IPS-15b (cell line): ENCODE measurements at regions not wholly inside any gene's neighbourhood (a gene's known extent, or its start where the extent isn't known, plus 50 kb on each side); places are given as distances from the start of the nearest gene placed in this dataset.

Source experiments
- H3K27me3 ChIP-seq: one replicate; pipeline ENCODE4 v1.6.1; 2013; ENCODE audit warnings: low read length; ENCODE audit not compliant: control insufficient read depth, insufficient read depth
- H3K36me3 ChIP-seq: one replicate; pipeline ENCODE4 v1.6.1; 2013; ENCODE audit warnings: low read length; ENCODE audit not compliant: control insufficient read depth, insufficient read depth
- H3K4me1 ChIP-seq: one replicate; pipeline ENCODE4 v1.6.1; 2013; ENCODE audit warnings: mild to moderate bottlenecking, low read length; ENCODE audit not compliant: control insufficient read depth, insufficient read depth
- H3K4me3 ChIP-seq: one replicate; pipeline ENCODE4 v1.5.1; 2013; ENCODE audit warnings: low read depth, low read length
- H3K9ac ChIP-seq: one replicate; pipeline ENCODE4 v1.6.1; 2013; ENCODE audit warnings: low read depth, mild to moderate bottlenecking, low read length
- H3K9me3 ChIP-seq: one replicate; pipeline ENCODE4 v1.6.1; 2013; ENCODE audit warnings: mild to moderate bottlenecking, low read length; ENCODE audit not compliant: control insufficient read depth, insufficient read depth

- Histone ChIP-seq H3K27me3 (no peaks in the 10 kb centered on the region), H3K4me1 (no peaks in the 10 kb centered on the region), H3K4me3 (no peak overlapping the region), H3K9me3 (no peaks in the 10 kb centered on the region), H3K36me3 (no peaks in the 10 kb centered on the region), H3K9ac (no peak overlapping the region)
These were observed 500.0 kb downstream of the PLPP3 start for GRCh38 chr1:56079391-56079790.

GRCh38 chr1:56077206-56077605 is 502.2 kb downstream of the PLPP3 start:
- Histone ChIP-seq H3K4me3 (no peak overlapping the region), H3K9me3 (no peaks in the 10 kb centered on the region), H3K9ac (no peak overlapping the region), H3K4me1 (no peaks in the 10 kb centered on the region), H3K36me3 (no peaks in the 10 kb centered on the region), H3K27me3 (no peaks in the 10 kb centered on the region)

GRCh38 chr1:56074007-56074651 is 505.2 kb downstream of the PLPP3 start:
- no peak overlapping the region for H3K9ac ChIP-seq
- no peaks in the 10 kb centered on the region for H3K4me1 ChIP-seq
- H3K4me3 ChIP-seq, result no peak overlapping the region
- H3K27me3 ChIP-seq, result no peaks in the 10 kb centered on the region
- H3K9me3 ChIP-seq, result no peaks in the 10 kb centered on the region
- H3K36me3 ChIP-seq, result no peaks in the 10 kb centered on the region

- Histone ChIP-seq H3K9me3 (no peaks in the 10 kb centered on the region), H3K4me1 (no peaks in the 10 kb centered on the region)
These were observed 505.8 kb downstream of the PLPP3 start for GRCh38 chr1:56073614-56074006.

GRCh38 chr1:56073206-56073605 is 506.2 kb downstream of the PLPP3 start:
- H3K36me3 ChIP-seq, result no peaks in the 10 kb centered on the region
- no peaks in the 10 kb centered on the region for H3K27me3 ChIP-seq
- no peaks in the 10 kb centered on the region for H3K9me3 ChIP-seq
- H3K4me3 ChIP-seq, result no peak overlapping the region
- H3K9ac ChIP-seq, result no peak overlapping the region
- H3K4me1 ChIP-seq, result no peaks in the 10 kb centered on the region

More at GRCh38 chr1:56073614-56074006, 505.8 kb downstream of the PLPP3 start:
- no peaks in the 10 kb centered on the region for H3K27me3 ChIP-seq
- H3K9ac ChIP-seq, result no peak overlapping the region
- no peaks in the 10 kb centered on the region for H3K36me3 ChIP-seq
- no peak overlapping the region for H3K4me3 ChIP-seq

- no peak overlapping the region for H3K9ac ChIP-seq
- no peaks in the 10 kb centered on the region for H3K36me3 ChIP-seq
- no peak overlapping the region for H3K4me3 ChIP-seq
- no peaks in the 10 kb centered on the region for H3K4me1 ChIP-seq
- no peaks in the 10 kb centered on the region for H3K9me3 ChIP-seq
- no peaks in the 10 kb centered on the region for H3K27me3 ChIP-seq
These were observed 507.1 kb downstream of the PLPP3 start for GRCh38 chr1:56072310-56072709.

- Histone ChIP-seq H3K27me3 (no peaks in the 10 kb centered on the region), H3K36me3 (no peaks in the 10 kb centered on the region), H3K4me1 (no peaks in the 10 kb centered on the region), H3K9me3 (no peaks in the 10 kb centered on the region), H3K4me3 (no peak overlapping the region), H3K9ac (no peak overlapping the region)
These were observed 508.0 kb downstream of the PLPP3 start for GRCh38 chr1:56071351-56071750.

GRCh38 chr1:56070601-56071000 is 508.8 kb downstream of the PLPP3 start:
- H3K4me3 ChIP-seq, result no peak overlapping the region
- no peaks in the 10 kb centered on the region for H3K36me3 ChIP-seq
- H3K9me3 ChIP-seq, result no peaks in the 10 kb centered on the region
- H3K9ac ChIP-seq, result no peak overlapping the region
- H3K4me1 ChIP-seq, result no peaks in the 10 kb centered on the region
- H3K27me3 ChIP-seq, result no peaks in the 10 kb centered on the region

GRCh38 chr1:56069824-56070223 is 509.5 kb downstream of the PLPP3 start:
- Histone ChIP-seq H3K4me1 (no peaks in the 10 kb centered on the region), H3K4me3 (no peak overlapping the region), H3K9ac (no peak overlapping the region), H3K36me3 (no peaks in the 10 kb centered on the region), H3K27me3 (no peaks in the 10 kb centered on the region), H3K9me3 (no peaks in the 10 kb centered on the region)

- no peak overlapping the region for H3K4me3 ChIP-seq
These were observed 510.5 kb downstream of the PLPP3 start for GRCh38 chr1:56068908-56069307.

GRCh38 chr1:56068210-56068609 is 511.2 kb downstream of the PLPP3 start:
- H3K9me3 ChIP-seq, result no peaks in the 10 kb centered on the region
- H3K27me3 ChIP-seq, result no peaks in the 10 kb centered on the region
- no peak overlapping the region for H3K9ac ChIP-seq
- no peaks in the 10 kb centered on the region for H3K36me3 ChIP-seq
- no peak overlapping the region for H3K4me3 ChIP-seq
- H3K4me1 ChIP-seq, result no peaks in the 10 kb centered on the region

More at GRCh38 chr1:56068908-56069307, 510.5 kb downstream of the PLPP3 start:
- Histone ChIP-seq H3K4me1 (no peaks in the 10 kb centered on the region), H3K9ac (no peak overlapping the region), H3K9me3 (no peaks in the 10 kb centered on the region), H3K27me3 (no peaks in the 10 kb centered on the region), H3K36me3 (no peaks in the 10 kb centered on the region)

- no peaks in the 10 kb centered on the region for H3K4me1 ChIP-seq
- H3K9me3 ChIP-seq, result no peaks in the 10 kb centered on the region
- no peaks in the 10 kb centered on the region for H3K27me3 ChIP-seq
- H3K4me3 ChIP-seq, result no peak overlapping the region
- H3K9ac ChIP-seq, result no peak overlapping the region
- H3K36me3 ChIP-seq, result no peaks in the 10 kb centered on the region
These were observed 513.6 kb downstream of the PLPP3 start for GRCh38 chr1:56065729-56066128.
